GM21360 (cell line): ENCODE measurements at regions not wholly inside any gene's neighbourhood (a gene's known extent, or its start where the extent isn't known, plus 50 kb on each side); places are given as distances from the start of the nearest gene placed in this dataset.
"Not testable (repeated sequence)": the region's sequence is repeated elsewhere in the genome, so short reads cannot be mapped to it uniquely, and the experiment has no call there.

Source experiments
- ATAC-seq: cut with Tn5 transposase; IDR thresholded peaks from one replicate; pipeline ENCODE4 v1.9.1; 2021; ENCODE audit warnings: mild to moderate bottlenecking, moderate library complexity; ENCODE audit not compliant: unreplicated experiment

GRCh38 chr7:96770758-96771157 is 61.1 kb upstream of the SEM1 start:
- no peak for ATAC-seq

GRCh38 chr7:96772139-96772694 is 62.6 kb upstream of the SEM1 start:
- ATAC-seq: no peak

GRCh38 chr7:96773483-96773882 is 63.8 kb upstream of the SEM1 start:
- no peak for ATAC-seq

- no peak for ATAC-seq
Measured at GRCh38 chr7:96774358-96774757, 64.7 kb upstream of the SEM1 start.

GRCh38 chr7:96775046-96775445 is 65.4 kb upstream of the SEM1 start:
- ATAC-seq: no peak

GRCh38 chr7:96778263-96778662 is 68.6 kb upstream of the SEM1 start:
- no peak for ATAC-seq

- ATAC-seq: no peak
Measured at GRCh38 chr7:96781919-96782318, 72.3 kb upstream of the SEM1 start.

- ATAC-seq: not testable (repeated sequence)
Measured at GRCh38 chr7:96782686-96783298, 73.1 kb upstream of the SEM1 start.

GRCh38 chr7:96784597-96784996 is 75.0 kb upstream of the SEM1 start:
- ATAC-seq: no peak

- no peak for ATAC-seq
Measured at GRCh38 chr7:96786261-96786997, 76.8 kb upstream of the SEM1 start.

GRCh38 chr7:96786998-96787395 is 77.4 kb upstream of the SEM1 start:
- ATAC-seq: no peak

- no peak for ATAC-seq
Measured at GRCh38 chr7:96789914-96790313, 80.3 kb upstream of the SEM1 start.

- ATAC-seq: no peak
Measured at GRCh38 chr7:96792115-96792514, 82.5 kb upstream of the SEM1 start.

- no peak for ATAC-seq
Measured at GRCh38 chr7:96794063-96794462, 84.4 kb upstream of the SEM1 start.

GRCh38 chr7:96800122-96800521 is 90.5 kb upstream of the SEM1 start:
- no peak for ATAC-seq

GRCh38 chr7:96800824-96801223 is 91.2 kb upstream of the SEM1 start:
- ATAC-seq: no peak

GRCh38 chr7:96819111-96819700 is 109.6 kb upstream of the SEM1 start:
- ATAC-seq: no peak

- not testable (repeated sequence) for ATAC-seq
Measured at GRCh38 chr7:96821131-96821530, 111.5 kb upstream of the SEM1 start.

- no peak for ATAC-seq
Measured at GRCh38 chr7:96822824-96823223, 113.2 kb upstream of the SEM1 start.

- no peak for ATAC-seq
Measured at GRCh38 chr7:96823274-96823673, 113.6 kb upstream of the SEM1 start.

GRCh38 chr7:96824686-96825085 is 115.0 kb upstream of the SEM1 start:
- ATAC-seq: no peak

- no peak for ATAC-seq
Measured at GRCh38 chr7:96825285-96825684, 115.6 kb upstream of the SEM1 start.
